ENCODE measurements at regions not wholly inside any gene's neighbourhood (a gene's known extent, or its start where the extent isn't known, plus 50 kb on each side); places are given as distances from the start of the nearest gene placed in this dataset.

GRCh38 chr15:93816815-93817214 lies 414.5 kb upstream of the MCTP2 start:
- TF ChIP-seq CHD2 (IDR thresholded peaks at IDR 0.05; ENCODE audit: low read depth, low read length) (no peak), DNMT1 (IDR thresholded peaks at IDR 0.05) (no peak), ZNF764 (CRISPR knock-in tag; IDR thresholded peaks at IDR 0.05; ENCODE audit: low read depth) (no peak), ZNF407 (IDR thresholded peaks at IDR 0.05; ENCODE audit: low read depth) (no peak), MAX (CRISPR knock-in tag; IDR thresholded peaks at IDR 0.05) (no peak), RNF219 (CRISPR knock-in tag; IDR thresholded peaks at IDR 0.05) (no peak), ZNF24 (IDR thresholded peaks at IDR 0.05) (no peak), MYNN (IDR thresholded peaks at IDR 0.05) (no peak), MYNN (CRISPR knock-in tag; IDR thresholded peaks at IDR 0.05) (no peak), CTCF (IDR thresholded peaks at IDR 0.05 in 2 of 3, conservative IDR thresholded peaks at IDR 0.05 in 1 of 3; ENCODE audit: insufficient read depth in 2 of 3, low read depth in 1 of 3, low read length in 3 of 3) (no peak), NFRKB (IDR thresholded peaks at IDR 0.05; ENCODE audit: low read depth) (no peak), SPI1 (IDR thresholded peaks at IDR 0.05; ENCODE audit: borderline replicate concordance, low read depth, low read length) (no peak), TAF9B (IDR thresholded peaks at IDR 0.05; ENCODE audit: partially characterized antibody) (no peak)

All from K562 (cell line).